H9 (cell line): ENCODE measurements at regions not wholly inside any gene's neighbourhood (a gene's known extent, or its start where the extent isn't known, plus 50 kb on each side); places are given as distances from the start of the nearest gene placed in this dataset.

ENCODE experiments used
- DNase-seq: peaks from one replicate; pipeline ENCODE4 v3.0.0-alpha.2; 2017
- H2AFZ ChIP-seq: one replicate; pipeline ENCODE4 v1.6.1; 2013; ENCODE audit warnings: mild to moderate bottlenecking, low read length, control low read depth, moderate library complexity
- H2AK5ac ChIP-seq: 2 replicates; pipeline ENCODE4 v1.6.1; 2013; ENCODE audit warnings: low read length, control low read depth, mixed read lengths; ENCODE audit not compliant: insufficient read length
- H2BK120ac ChIP-seq: one replicate; pipeline ENCODE4 v1.6.1; 2013; ENCODE audit warnings: low read depth, mild to moderate bottlenecking, low read length, control low read depth, inconsistent platforms; ENCODE audit not compliant: poor library complexity, severe bottlenecking
- H2BK12ac ChIP-seq: 2 replicates; pipeline ENCODE4 v1.6.1; 2013; ENCODE audit warnings: low read length, control low read depth, mixed read lengths, low read depth; ENCODE audit not compliant: insufficient read length
- H2BK15ac ChIP-seq: 2 replicates; pipeline ENCODE4 v1.6.1; 2013; ENCODE audit warnings: low read depth, low read length, control low read depth
- H2BK20ac ChIP-seq: one replicate; pipeline ENCODE4 v1.6.1; 2013; ENCODE audit warnings: low read depth, mild to moderate bottlenecking, low read length, control low read depth, inconsistent platforms; ENCODE audit not compliant: poor library complexity, severe bottlenecking
- H2BK5ac ChIP-seq: 2 replicates; pipeline ENCODE4 v1.6.1; 2013; ENCODE audit warnings: low read length, control low read depth, mixed read lengths; ENCODE audit not compliant: insufficient read length
- H3K14ac ChIP-seq: 2 replicates; pipeline ENCODE4 v1.6.1; 2013; ENCODE audit warnings: low read length, control low read depth; ENCODE audit not compliant: insufficient read depth
- H3K18ac ChIP-seq: 2 replicates; pipeline ENCODE4 v1.6.1; 2013; ENCODE audit warnings: low read depth, mild to moderate bottlenecking, mixed read lengths, low read length, control low read depth; ENCODE audit not compliant: insufficient read length
- H3K23ac ChIP-seq: 2 replicates; pipeline ENCODE4 v1.6.1; 2013; ENCODE audit warnings: low read length, control low read depth, mixed read lengths, low read depth; ENCODE audit not compliant: insufficient read length
- H3K23me2 ChIP-seq: 2 replicates; pipeline ENCODE4 v1.6.1; 2013; ENCODE audit warnings: low read depth, mild to moderate bottlenecking, mixed read lengths, low read length, control low read depth; ENCODE audit not compliant: insufficient read length, poor library complexity, severe bottlenecking
- H3K27ac ChIP-seq: 2 replicates; pipeline ENCODE4 v1.5.1; 2013; ENCODE audit warnings: low read length, control low read depth, mixed read lengths, low read depth; ENCODE audit not compliant: insufficient read length
- H3K27me3 ChIP-seq: 2 replicates; pipeline ENCODE4 v1.6.1; 2013; ENCODE audit warnings: low read length, control low read depth, inconsistent platforms; ENCODE audit not compliant: insufficient read depth
- H3K4ac ChIP-seq: 2 replicates; pipeline ENCODE4 v1.6.1; 2013; ENCODE audit warnings: low read depth, mild to moderate bottlenecking, control low read depth, inconsistent platforms, low read length, moderate library complexity
- H3K4me1 ChIP-seq: 2 replicates; pipeline ENCODE4 v1.6.1; 2013; ENCODE audit warnings: low read length, control low read depth, inconsistent platforms; ENCODE audit not compliant: insufficient read depth
- H3K4me2 ChIP-seq: 2 replicates; pipeline ENCODE4 v1.6.1; 2013; ENCODE audit warnings: low read length, control low read depth, mixed read lengths; ENCODE audit not compliant: insufficient read length, insufficient read depth
- H3K56ac ChIP-seq: 2 replicates; pipeline ENCODE4 v1.6.1; 2013; ENCODE audit warnings: low read depth, mild to moderate bottlenecking, mixed read lengths, low read length, control low read depth; ENCODE audit not compliant: insufficient read length
- H3K79me1 ChIP-seq: 2 replicates; pipeline ENCODE4 v1.6.1; 2013; ENCODE audit warnings: low read depth, mild to moderate bottlenecking, moderate library complexity, low read length, control low read depth, inconsistent platforms; ENCODE audit not compliant: insufficient read depth, poor library complexity, severe bottlenecking
- H3K79me2 ChIP-seq: 2 replicates; pipeline ENCODE4 v1.6.1; 2013; ENCODE audit warnings: low read length, control low read depth, inconsistent platforms; ENCODE audit not compliant: insufficient read depth
- H3K9ac ChIP-seq: 2 replicates; pipeline ENCODE4 v1.6.1; 2013; ENCODE audit warnings: low read length, control low read depth, mixed read lengths; ENCODE audit not compliant: insufficient read length; ENCODE audit errors: extremely low read depth
- H3K9me3 ChIP-seq: one replicate; pipeline ENCODE4 v1.6.1; 2013; ENCODE audit warnings: low read depth, low read length, inconsistent platforms; ENCODE audit not compliant: control insufficient read depth
- H3T11ph ChIP-seq: one replicate; pipeline ENCODE4 v1.6.1; 2013; ENCODE audit warnings: mild to moderate bottlenecking, low read length, control low read depth, inconsistent platforms
- H4K20me1 ChIP-seq: one replicate; pipeline ENCODE4 v1.6.1; 2013; ENCODE audit not compliant: control insufficient read depth, insufficient read length, insufficient read depth
- H4K5ac ChIP-seq: 2 replicates; pipeline ENCODE4 v1.6.1; 2013; ENCODE audit warnings: low read depth, mild to moderate bottlenecking, mixed read lengths, low read length, control low read depth; ENCODE audit not compliant: insufficient read length
- H4K8ac ChIP-seq: replicated peaks from 2 replicates; pipeline ENCODE4 v1.6.1; 2013; ENCODE audit warnings: low read length, control low read depth, mixed read lengths, low read depth; ENCODE audit not compliant: insufficient read length
- H4K91ac ChIP-seq: 2 replicates; pipeline ENCODE4 v1.6.1; 2013; ENCODE audit warnings: low read depth, mild to moderate bottlenecking, moderate library complexity, mixed read lengths, low read length, control low read depth; ENCODE audit not compliant: insufficient read length
- H3K27ac Mint-ChIP-seq, 3 experiments: 2 replicates in 2 of 3; 3 replicates in 1 of 3; pipeline ENCODE4 v1.8.0; 2020 to 2021; ENCODE audit warnings: mixed read lengths in 3 of 3, mild to moderate bottlenecking in 1 of 3, moderate library complexity in 1 of 3
- H3K27me3 Mint-ChIP-seq: 2 replicates; pipeline ENCODE4 v1.8.0; 2021; ENCODE audit warnings: low read depth, mild to moderate bottlenecking, moderate library complexity, mixed read lengths
- H3K36me3 Mint-ChIP-seq, 3 experiments: 2 replicates in 2 of 3; 3 replicates in 1 of 3; pipeline ENCODE4 v1.8.0; 2020 to 2021; ENCODE audit warnings: low read depth in 3 of 3, mixed read lengths in 3 of 3; ENCODE audit not compliant: insufficient read depth in 1 of 3
- H3K4me1 Mint-ChIP-seq, 2 experiments: 2 replicates each; pipeline ENCODE4 v1.8.0; 2020; ENCODE audit warnings: mixed read lengths in 2 of 2
- H3K4me3 Mint-ChIP-seq, 2 experiments: 2 replicates in 1 of 2; 3 replicates in 1 of 2; pipeline ENCODE4 v1.8.0; 2020 to 2021; ENCODE audit warnings: mild to moderate bottlenecking in 2 of 2, mixed read lengths in 2 of 2, moderate library complexity in 1 of 2
- H3K9me3 Mint-ChIP-seq, 2 experiments: 2 replicates in 1 of 2; 3 replicates in 1 of 2; pipeline ENCODE4 v1.8.0; 2020; ENCODE audit warnings: mild to moderate bottlenecking in 2 of 2, mixed read lengths in 2 of 2, moderate library complexity in 1 of 2
- WGBS: extraction: QIAGEN DNeasy Blood & Tissue Kit; methylation state at CpG from one replicate; pipeline ENCODE4 v1.1.7; 2013; ENCODE audit warnings: missing lambda C conversion rate, low lambda C conversion rate, mixed read lengths; ENCODE audit not compliant: insufficient read length; ENCODE audit errors: extremely low coverage; 5-methylcytosine and 5-hydroxymethylcytosine counted together
- TF ChIP-seq, protein P1 (sequence below): fragments of 200-600 bp; sonication (generic); conservative IDR thresholded peaks from 3 replicates; pipeline ENCODE4 v1.8.0; 2021; ENCODE audit warnings: antibody characterized with exemption, mild to moderate bottlenecking

DNA sequence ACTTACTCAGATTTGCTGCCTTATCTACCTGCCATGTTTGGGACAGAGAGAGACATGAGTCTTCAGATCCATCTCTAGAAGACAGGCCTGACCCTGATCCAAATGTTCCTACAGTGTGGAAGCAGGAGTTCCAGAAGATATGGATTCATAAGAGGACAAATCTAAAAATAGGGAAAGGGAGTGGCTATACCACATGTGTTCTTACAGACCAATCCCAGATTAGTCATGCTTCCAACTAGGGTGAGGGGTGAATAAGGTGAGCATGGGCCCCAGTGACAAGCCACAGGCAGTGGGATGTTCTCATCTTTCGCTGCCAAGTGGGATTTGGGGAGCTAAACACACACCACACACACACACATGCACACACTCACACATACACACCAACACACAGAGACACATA, 670.7 kb upstream of the CITED2 start:
- Histone ChIP-seq H3K27ac (no peak overlapping the region), H3K9me3 (no peaks in the 10 kb centered on the region), H3K56ac (no peak overlapping the region), H2BK15ac (no peak overlapping the region), H2BK20ac (no peak overlapping the region), H3K79me1 (no peaks in the 10 kb centered on the region), H4K8ac (no peak overlapping the region), H4K20me1 (no peaks in the 10 kb centered on the region), H3K23ac (no peak overlapping the region), H3K4ac (no peak overlapping the region), H2BK120ac (no peak overlapping the region), H3K27me3 (no peaks in the 10 kb centered on the region), H3K9ac (no peak overlapping the region), H2AFZ (no peak overlapping the region), H2AK5ac (no peak overlapping the region), H3K23me2 (no peaks in the 10 kb centered on the region), H2BK12ac (no peak overlapping the region), H3K4me2 (no peak overlapping the region), H3K18ac (no peak overlapping the region), H3T11ph (no peak overlapping the region), H4K5ac (no peak overlapping the region), H4K91ac (no peak overlapping the region), H3K14ac (no peak overlapping the region), H2BK5ac (no peak overlapping the region), H3K4me1 (peaks cover 8% of the 10 kb centered on the region; the same call in 1 of the 2 replicates), H3K79me2 (no peaks in the 10 kb centered on the region)
- TF ChIP-seq, protein P1, sequence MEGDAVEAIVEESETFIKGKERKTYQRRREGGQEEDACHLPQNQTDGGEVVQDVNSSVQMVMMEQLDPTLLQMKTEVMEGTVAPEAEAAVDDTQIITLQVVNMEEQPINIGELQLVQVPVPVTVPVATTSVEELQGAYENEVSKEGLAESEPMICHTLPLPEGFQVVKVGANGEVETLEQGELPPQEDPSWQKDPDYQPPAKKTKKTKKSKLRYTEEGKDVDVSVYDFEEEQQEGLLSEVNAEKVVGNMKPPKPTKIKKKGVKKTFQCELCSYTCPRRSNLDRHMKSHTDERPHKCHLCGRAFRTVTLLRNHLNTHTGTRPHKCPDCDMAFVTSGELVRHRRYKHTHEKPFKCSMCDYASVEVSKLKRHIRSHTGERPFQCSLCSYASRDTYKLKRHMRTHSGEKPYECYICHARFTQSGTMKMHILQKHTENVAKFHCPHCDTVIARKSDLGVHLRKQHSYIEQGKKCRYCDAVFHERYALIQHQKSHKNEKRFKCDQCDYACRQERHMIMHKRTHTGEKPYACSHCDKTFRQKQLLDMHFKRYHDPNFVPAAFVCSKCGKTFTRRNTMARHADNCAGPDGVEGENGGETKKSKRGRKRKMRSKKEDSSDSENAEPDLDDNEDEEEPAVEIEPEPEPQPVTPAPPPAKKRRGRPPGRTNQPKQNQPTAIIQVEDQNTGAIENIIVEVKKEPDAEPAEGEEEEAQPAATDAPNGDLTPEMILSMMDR, result no peak
- peaks cover 20 to 27% of the 10 kb centered on the region in 2 experiments for H3K4me1 Mint-ChIP-seq
- peaks cover 0 to 2% of the 10 kb centered on the region in 2 experiments; a peak in 1 of 5 replicates for H3K9me3 Mint-ChIP-seq
- no peaks in the 10 kb centered on the region for H3K27me3 Mint-ChIP-seq
- WGBS, result no CpG with 5 or more reads among the region's 1 CpG
- H3K4me3 Mint-ChIP-seq, result no peak overlapping the region
- DNase-seq, result no peak
- no peaks in the 10 kb centered on the region; a peak in 1 of 7 replicates for H3K36me3 Mint-ChIP-seq
- H3K27ac Mint-ChIP-seq, result no peak overlapping the region; a peak in 1 of 7 replicates
